SJCRH30 (cell line): ENCODE measurements at regions not wholly inside any gene's neighbourhood (a gene's known extent, or its start where the extent isn't known, plus 50 kb on each side); places are given as distances from the start of the nearest gene placed in this dataset.
"Not testable (repeated sequence)": the region's sequence is repeated elsewhere in the genome, so short reads cannot be mapped to it uniquely, and the experiment has no call there.

Experiments used
- DNase-seq, 2 experiments: peaks; one replicate each; pipeline ENCODE4 v3.0.0-alpha.2; 2015 to 2020
- H3K27ac ChIP-seq: fragments of 250-450 bp; sonication (Bioruptor Pico); 2 replicates; pipeline ENCODE4 v1.5.1; 2020; ENCODE audit warnings: mild to moderate bottlenecking, moderate library complexity
- H3K27me3 ChIP-seq: fragments of 250-450 bp; sonication (Bioruptor Pico); 2 replicates; pipeline ENCODE4 v1.5.1; 2020; ENCODE audit warnings: mild to moderate bottlenecking, moderate library complexity
- H3K36me3 ChIP-seq: fragments of 250-450 bp; sonication (Bioruptor Pico); 2 replicates; pipeline ENCODE4 v1.5.1; 2020; ENCODE audit warnings: mild to moderate bottlenecking, moderate library complexity
- H3K4me1 ChIP-seq: fragments of 250-450 bp; sonication (Bioruptor Pico); 2 replicates; pipeline ENCODE4 v1.5.1; 2020; ENCODE audit warnings: mild to moderate bottlenecking, moderate library complexity
- H3K4me3 ChIP-seq: fragments of 250-450 bp; sonication (Bioruptor Pico); 2 replicates; pipeline ENCODE4 v1.5.1; 2020; ENCODE audit warnings: mild to moderate bottlenecking, moderate library complexity
- H3K9me3 ChIP-seq: fragments of 250-450 bp; sonication (Bioruptor Pico); replicated peaks from 2 replicates; pipeline ENCODE4 v1.5.1; 2020; ENCODE audit warnings: mild to moderate bottlenecking, moderate library complexity

GRCh38 chr17:5883775-5884665, 186.2 kb upstream of the WSCD1 start:
- Histone ChIP-seq H3K4me3 (no peak overlapping the region), H3K9me3 (no peaks in the 10 kb centered on the region), H3K27ac (no peak overlapping the region), H3K27me3 (no peaks in the 10 kb centered on the region), H3K4me1 (no peaks in the 10 kb centered on the region), H3K36me3 (no peaks in the 10 kb centered on the region; the same call in 1 of the 2 replicates)
- no peak for DNase-seq

GRCh38 chr17:5885336-5885735, 184.8 kb upstream of the WSCD1 start:
- DNase-seq = no peak
- H3K4me3 ChIP-seq = no peak overlapping the region
- peaks cover 9% of the 10 kb centered on the region for H3K36me3 ChIP-seq

GRCh38 chr17:5888811-5889210, 181.4 kb upstream of the WSCD1 start:
- H3K4me3 ChIP-seq = no peak overlapping the region
- DNase-seq = no peak

More at GRCh38 chr17:5885336-5885735, 184.8 kb upstream of the WSCD1 start:
- no peak overlapping the region for H3K27ac ChIP-seq
- H3K27me3 ChIP-seq = no peaks in the 10 kb centered on the region
- no peaks in the 10 kb centered on the region for H3K9me3 ChIP-seq
- no peaks in the 10 kb centered on the region for H3K4me1 ChIP-seq

GRCh38 chr17:5892921-5893675, 177.1 kb upstream of the WSCD1 start:
- Histone ChIP-seq H3K4me1 (peaks cover 9% of the 10 kb centered on the region), H3K27ac (peak overlapping the region; percentile 53; the same call in 1 of the 2 replicates), H3K9me3 (no peaks in the 10 kb centered on the region; the same call in 1 of the 2 replicates), H3K36me3 (peaks cover 11% of the 10 kb centered on the region), H3K27me3 (no peaks in the 10 kb centered on the region), H3K4me3 (no peak overlapping the region)
- peak; percentile 11 to 33 for DNase-seq

More at GRCh38 chr17:5888811-5889210, 181.4 kb upstream of the WSCD1 start:
- Histone ChIP-seq H3K36me3 (peaks cover 11% of the 10 kb centered on the region), H3K9me3 (no peaks in the 10 kb centered on the region; the same call in 1 of the 2 replicates), H3K27ac (no peak overlapping the region), H3K4me1 (peaks cover 3% of the 10 kb centered on the region; the same call in 1 of the 2 replicates), H3K27me3 (no peaks in the 10 kb centered on the region)

DNA sequence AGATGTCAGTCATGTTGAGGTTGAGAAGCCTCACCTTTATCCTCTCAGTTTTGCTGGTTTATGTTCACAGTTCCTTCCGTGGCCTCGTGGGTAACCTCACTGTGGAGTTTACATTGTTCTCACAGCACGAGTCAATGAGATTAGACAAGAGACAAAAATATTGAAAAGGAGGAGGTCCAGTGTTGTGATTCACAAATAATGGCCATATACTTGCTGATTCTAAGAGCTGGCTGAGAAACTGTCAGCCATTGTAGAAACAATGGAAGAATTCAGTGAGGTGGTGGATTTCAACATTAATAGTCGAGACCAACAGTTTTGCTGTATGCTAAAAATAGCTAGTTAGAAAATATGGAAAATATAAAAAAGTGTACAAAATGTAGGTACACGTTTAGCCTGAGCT, 176.4 kb upstream of the WSCD1 start:
- H3K4me3 ChIP-seq = no peak overlapping the region
- peaks cover 11% of the 10 kb centered on the region for H3K36me3 ChIP-seq
- no peaks in the 10 kb centered on the region for H3K27me3 ChIP-seq
- peaks cover 9% of the 10 kb centered on the region for H3K4me1 ChIP-seq
- no peaks in the 10 kb centered on the region; the same call in 1 of the 2 replicates for H3K9me3 ChIP-seq
- H3K27ac ChIP-seq = peak overlapping the region; percentile 53
- DNase-seq = no peak

GRCh38 chr17:5895276-5895675, 174.9 kb upstream of the WSCD1 start:
- Histone ChIP-seq H3K4me3 (no peak overlapping the region), H3K9me3 (no peaks in the 10 kb centered on the region; the same call in 1 of the 2 replicates), H3K27me3 (no peaks in the 10 kb centered on the region), H3K4me1 (peaks cover 9% of the 10 kb centered on the region), H3K36me3 (peaks cover 2% of the 10 kb centered on the region; the same call in 1 of the 2 replicates), H3K27ac (no peak overlapping the region; the same call in 1 of the 2 replicates)
- no peak for DNase-seq

GRCh38 chr17:5896215-5896614, 174.0 kb upstream of the WSCD1 start:
- Histone ChIP-seq H3K36me3 (no peaks in the 10 kb centered on the region), H3K4me1 (peaks cover 9% of the 10 kb centered on the region), H3K27me3 (no peaks in the 10 kb centered on the region), H3K4me3 (no peak overlapping the region), H3K27ac (no peak overlapping the region), H3K9me3 (no peaks in the 10 kb centered on the region; the same call in 1 of the 2 replicates)
- no peak for DNase-seq

DNA sequence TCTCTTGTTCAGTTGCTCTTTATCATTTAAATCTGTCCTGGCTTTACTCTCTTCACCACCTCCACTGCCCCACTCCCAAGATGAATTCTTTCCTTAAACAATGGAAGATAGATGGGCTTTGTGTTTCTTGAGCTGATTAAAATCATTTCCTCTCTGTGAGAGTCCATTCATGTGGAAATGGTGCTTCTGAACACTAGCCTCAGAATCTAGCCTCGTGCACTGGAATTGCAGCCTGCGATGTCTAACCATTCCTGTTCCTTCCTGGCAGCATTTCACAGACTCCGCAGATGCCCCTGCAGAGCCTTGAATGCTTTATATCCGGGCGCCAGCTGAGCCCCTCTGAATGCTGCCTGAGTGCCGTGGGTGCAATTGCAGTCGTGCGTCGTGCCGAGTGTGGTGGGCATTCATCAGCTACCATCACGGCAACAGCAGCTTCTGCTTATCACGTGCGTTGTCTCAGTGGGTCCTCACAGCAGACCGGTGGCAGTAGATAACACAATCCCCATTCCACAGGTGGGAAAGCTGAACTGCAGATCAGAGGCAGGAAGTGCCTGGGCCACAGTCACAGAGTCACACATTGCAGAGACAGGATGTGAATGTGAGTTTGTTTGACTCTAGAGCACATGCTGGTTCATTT, 172.8 kb upstream of the WSCD1 start:
- no peaks in the 10 kb centered on the region for H3K27me3 ChIP-seq
- H3K27ac ChIP-seq = no peak overlapping the region
- H3K4me1 ChIP-seq = peaks cover 9% of the 10 kb centered on the region
- DNase-seq = no peak
- no peaks in the 10 kb centered on the region for H3K36me3 ChIP-seq
- no peaks in the 10 kb centered on the region; the same call in 1 of the 2 replicates for H3K9me3 ChIP-seq
- H3K4me3 ChIP-seq = no peak overlapping the region

DNA sequence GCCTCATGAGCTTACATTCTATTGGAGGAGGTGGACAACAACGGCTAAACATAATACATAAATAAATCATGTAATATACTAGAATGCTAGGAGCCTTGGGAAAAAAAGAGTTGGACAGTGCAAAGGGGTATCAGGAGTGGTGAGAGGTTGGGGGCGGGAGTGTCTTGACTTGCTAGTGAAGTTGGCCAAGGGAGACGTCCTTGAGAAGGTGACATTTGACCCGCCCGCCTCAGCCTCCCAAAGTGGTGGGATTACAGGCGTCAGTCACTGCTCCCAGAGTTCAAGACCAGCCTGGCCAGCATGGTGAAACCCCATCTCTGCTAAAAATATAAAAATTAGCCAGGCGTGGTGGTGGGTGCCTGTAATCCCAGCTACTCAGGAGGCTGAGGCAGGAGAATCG, 172.2 kb upstream of the WSCD1 start:
- DNase-seq, H3K36me3 ChIP-seq, H3K4me1 ChIP-seq, H3K4me3 ChIP-seq, H3K27ac ChIP-seq, H3K9me3 ChIP-seq, H3K27me3 ChIP-seq: not testable (repeated sequence)

DNA sequence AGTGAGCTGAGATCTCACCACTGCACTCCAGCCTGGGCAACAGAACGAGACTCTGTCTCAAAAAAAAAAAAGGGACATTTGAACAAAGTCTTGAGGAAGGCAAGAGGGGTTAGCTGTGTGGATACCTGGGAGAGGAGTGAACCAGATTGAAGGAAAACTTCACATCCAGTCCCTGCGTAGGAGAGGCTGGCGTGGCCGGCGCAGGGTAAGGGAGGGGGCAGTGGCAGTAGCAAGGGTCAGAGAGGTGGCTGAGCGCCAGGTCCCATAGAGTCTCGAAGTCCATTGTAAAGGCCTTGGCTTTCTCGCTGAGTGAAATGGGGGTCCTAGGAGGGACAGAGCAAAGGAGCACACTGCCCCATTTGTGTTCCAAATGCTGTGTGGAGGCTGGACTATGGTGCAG, 171.8 kb upstream of the WSCD1 start:
- DNase-seq = no peak
- H3K36me3 ChIP-seq = no peaks in the 10 kb centered on the region
- no peak overlapping the region for H3K27ac ChIP-seq
- H3K4me3 ChIP-seq = no peak overlapping the region
- no peaks in the 10 kb centered on the region; the same call in 1 of the 2 replicates for H3K9me3 ChIP-seq
- no peaks in the 10 kb centered on the region for H3K27me3 ChIP-seq
- peaks cover 6% of the 10 kb centered on the region for H3K4me1 ChIP-seq

DNA sequence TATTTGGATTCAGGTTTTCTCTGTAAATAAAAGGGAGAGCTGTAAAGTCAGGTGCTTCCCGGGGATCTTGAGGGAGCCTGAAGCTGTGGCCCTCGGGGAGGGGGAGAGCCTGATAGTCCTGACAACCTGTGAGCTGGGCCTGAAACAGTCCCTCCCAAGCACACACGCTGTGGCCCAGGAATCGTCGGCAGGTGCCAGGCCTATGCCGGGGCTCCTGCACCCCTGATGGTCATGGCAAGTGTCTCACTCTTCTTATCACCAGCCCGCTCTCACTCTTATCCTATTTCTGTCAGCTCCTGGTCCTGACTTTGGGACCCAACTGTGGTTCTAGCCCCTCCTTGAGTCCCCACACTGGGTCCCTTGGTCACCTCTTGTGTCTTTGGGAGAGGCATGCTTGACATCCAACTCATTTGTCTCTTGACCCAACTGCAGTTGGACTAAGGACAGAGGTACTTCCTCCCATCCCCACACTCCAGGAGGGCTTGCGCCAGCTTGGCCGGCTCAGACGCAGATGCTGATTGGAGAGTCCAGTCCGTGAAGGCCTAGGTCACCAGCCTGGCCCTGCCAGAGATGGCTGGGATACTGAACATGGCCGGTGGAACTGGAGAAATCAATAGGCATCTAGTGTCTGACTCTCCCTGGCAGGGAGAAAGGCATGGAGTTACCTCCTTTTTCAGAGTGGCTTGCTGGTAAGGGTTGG, 170.5 kb upstream of the WSCD1 start:
- Histone ChIP-seq H3K4me1 (no peaks in the 10 kb centered on the region), H3K4me3 (no peak overlapping the region), H3K36me3 (no peaks in the 10 kb centered on the region), H3K27ac (no peak overlapping the region), H3K9me3 (no peaks in the 10 kb centered on the region), H3K27me3 (no peaks in the 10 kb centered on the region)
- DNase-seq = no peak

DNA sequence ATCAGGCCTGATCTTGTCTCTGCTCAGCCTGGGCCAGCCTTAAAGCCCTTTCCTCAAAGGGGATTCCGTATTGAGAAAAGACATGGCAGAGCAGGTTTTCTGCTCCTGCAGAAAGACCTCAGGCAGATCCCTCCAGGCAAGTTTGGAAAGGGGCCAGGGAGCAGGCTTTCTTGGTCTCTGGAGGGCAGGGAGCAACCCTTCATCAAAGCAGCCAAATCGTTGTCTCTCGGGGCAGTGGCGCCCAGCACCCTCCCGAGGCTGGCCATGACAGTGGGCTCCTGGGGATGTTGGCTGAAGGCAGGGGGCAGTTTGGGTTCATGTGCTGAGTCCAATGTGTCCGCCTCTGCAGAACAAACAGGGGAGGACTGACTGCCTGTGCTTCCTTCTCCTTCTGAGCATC, 168.4 kb upstream of the WSCD1 start:
- H3K4me1 ChIP-seq = no peaks in the 10 kb centered on the region
- no peaks in the 10 kb centered on the region for H3K36me3 ChIP-seq
- no peaks in the 10 kb centered on the region for H3K9me3 ChIP-seq
- DNase-seq = no peak
- H3K4me3 ChIP-seq = no peak overlapping the region
- H3K27me3 ChIP-seq = no peaks in the 10 kb centered on the region
- no peak overlapping the region for H3K27ac ChIP-seq

DNA sequence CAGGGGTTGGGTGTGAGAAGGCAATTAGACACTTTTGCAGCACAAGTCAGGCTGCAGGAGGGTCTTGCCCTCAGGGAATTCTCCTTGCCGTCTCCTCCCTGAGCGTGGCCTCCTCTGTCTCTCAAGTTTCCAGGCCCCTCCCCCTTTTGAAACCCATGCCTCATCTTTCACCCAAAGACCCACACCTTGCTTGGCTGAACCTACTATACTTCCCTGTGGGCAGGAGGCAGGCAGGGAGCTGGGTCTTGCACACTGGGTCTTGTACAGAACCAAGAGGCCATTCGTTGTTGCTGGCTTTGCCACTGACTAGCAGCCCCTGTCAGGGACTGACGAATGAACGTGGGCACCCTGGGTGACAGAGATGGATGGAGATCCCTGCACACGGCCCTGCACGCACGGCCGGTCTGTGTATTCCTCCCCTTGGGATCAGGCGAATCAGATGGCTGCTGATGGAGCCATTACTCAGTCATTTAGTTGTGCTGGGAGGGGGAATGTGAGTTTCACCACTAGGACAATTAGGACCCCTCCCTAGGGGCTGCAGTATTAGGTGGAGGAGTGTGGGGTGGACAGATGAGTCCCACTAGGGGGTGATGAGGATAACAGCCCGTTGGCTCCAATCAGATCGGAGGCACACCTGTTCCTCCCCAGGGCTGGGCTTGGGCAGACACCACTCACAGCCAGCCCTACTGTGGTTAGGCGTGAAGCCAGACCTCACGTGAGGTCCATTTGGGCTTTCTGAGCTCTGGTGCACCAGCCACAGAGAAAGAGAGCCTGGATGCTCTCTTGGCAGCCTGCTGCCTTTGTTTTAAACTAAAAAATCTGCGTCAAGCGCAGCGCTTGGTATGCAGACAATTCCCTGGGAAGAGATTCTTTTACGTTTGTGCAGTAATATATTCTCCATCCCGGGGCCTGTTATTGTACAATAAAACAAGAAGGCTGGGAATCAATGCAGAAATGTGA, 167.7 kb upstream of the WSCD1 start:
- no peak for DNase-seq
- no peak overlapping the region for H3K4me3 ChIP-seq
- no peaks in the 10 kb centered on the region for H3K36me3 ChIP-seq
- no peak overlapping the region for H3K27ac ChIP-seq
- H3K4me1 ChIP-seq = no peaks in the 10 kb centered on the region
- no peaks in the 10 kb centered on the region for H3K27me3 ChIP-seq
- no peaks in the 10 kb centered on the region for H3K9me3 ChIP-seq
